SH-SY5Y (cell line): ENCODE measurements at regions not wholly inside any gene's neighbourhood (a gene's known extent, or its start where the extent isn't known, plus 50 kb on each side); places are given as distances from the start of the nearest gene placed in this dataset.

Experiments used
- GATA2 ChIP-seq: IDR thresholded peaks from 2 replicates; pipeline ENCODE4 v1.6.1; 2011; ENCODE audit warnings: mild to moderate bottlenecking, low read depth, low read length
- GATA3 ChIP-seq: IDR thresholded peaks from 2 replicates; pipeline ENCODE4 v1.6.1; 2011; ENCODE audit warnings: low read depth, mild to moderate bottlenecking, low read length, moderate library complexity

DNA sequence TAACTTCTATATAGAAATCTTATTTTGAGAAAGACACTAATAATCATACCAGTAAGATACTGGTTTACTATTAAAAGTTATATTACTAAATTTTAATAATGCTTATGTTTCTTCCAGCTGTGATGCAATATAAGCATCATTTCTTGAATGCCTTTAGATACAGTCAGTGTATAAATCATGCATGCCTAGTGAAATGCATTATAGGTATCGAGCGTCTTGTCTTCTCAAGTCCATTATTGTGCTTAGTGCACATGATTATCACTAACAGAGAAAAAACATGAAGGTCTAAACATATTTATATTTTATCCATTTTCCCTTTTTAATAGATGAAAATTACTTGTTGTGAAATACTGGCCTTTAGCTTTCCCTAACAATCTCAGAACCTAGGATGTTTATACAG lies 1021.5 kb upstream of the AGA start:
- TF ChIP-seq GATA3, result no peak
- no peak for TF ChIP-seq GATA2
